ENCODE measurements at regions not wholly inside any gene's neighbourhood (a gene's known extent, or its start where the extent isn't known, plus 50 kb on each side); places are given as distances from the start of the nearest gene placed in this dataset.

DNA sequence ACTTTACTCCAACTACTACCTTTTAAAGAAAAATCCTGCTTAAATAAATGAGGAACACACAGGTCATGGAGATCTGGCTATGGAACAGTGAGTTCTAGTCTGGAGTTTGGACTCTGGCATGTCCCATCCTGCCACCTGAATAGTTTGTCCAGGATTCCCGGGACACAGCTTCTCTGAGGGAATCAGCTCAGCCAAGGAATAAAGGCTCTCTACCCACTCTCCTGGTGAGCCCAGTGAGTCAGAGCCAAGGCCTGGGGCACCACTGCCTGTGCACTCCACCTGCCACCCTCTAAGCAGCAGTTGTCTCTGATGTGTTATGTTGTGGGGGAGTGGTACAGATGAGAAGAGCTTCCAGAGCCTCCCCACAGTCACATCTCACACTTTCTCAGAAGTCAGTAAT lies 113.5 kb downstream of the HTR5A start:
- TF ChIP-seq, protein P1, sequence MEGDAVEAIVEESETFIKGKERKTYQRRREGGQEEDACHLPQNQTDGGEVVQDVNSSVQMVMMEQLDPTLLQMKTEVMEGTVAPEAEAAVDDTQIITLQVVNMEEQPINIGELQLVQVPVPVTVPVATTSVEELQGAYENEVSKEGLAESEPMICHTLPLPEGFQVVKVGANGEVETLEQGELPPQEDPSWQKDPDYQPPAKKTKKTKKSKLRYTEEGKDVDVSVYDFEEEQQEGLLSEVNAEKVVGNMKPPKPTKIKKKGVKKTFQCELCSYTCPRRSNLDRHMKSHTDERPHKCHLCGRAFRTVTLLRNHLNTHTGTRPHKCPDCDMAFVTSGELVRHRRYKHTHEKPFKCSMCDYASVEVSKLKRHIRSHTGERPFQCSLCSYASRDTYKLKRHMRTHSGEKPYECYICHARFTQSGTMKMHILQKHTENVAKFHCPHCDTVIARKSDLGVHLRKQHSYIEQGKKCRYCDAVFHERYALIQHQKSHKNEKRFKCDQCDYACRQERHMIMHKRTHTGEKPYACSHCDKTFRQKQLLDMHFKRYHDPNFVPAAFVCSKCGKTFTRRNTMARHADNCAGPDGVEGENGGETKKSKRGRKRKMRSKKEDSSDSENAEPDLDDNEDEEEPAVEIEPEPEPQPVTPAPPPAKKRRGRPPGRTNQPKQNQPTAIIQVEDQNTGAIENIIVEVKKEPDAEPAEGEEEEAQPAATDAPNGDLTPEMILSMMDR (IDR thresholded peaks at IDR 0.05; ENCODE audit: poor library complexity), result no peak
- TF ChIP-seq EZH2phosphoT487 (IDR thresholded peaks at IDR 0.05; ENCODE audit: low read depth, severe bottlenecking, unreplicated experiment) (no peak), EZH2 (IDR thresholded peaks at IDR 0.05; ENCODE audit: borderline replicate concordance) (no peak)

All from hepatocyte (in vitro differentiated cells).